ENCODE measurements at regions not wholly inside any gene's neighbourhood (a gene's known extent, or its start where the extent isn't known, plus 50 kb on each side); places are given as distances from the start of the nearest gene placed in this dataset.
"Not testable (repeated sequence)": the region's sequence is repeated elsewhere in the genome, so short reads cannot be mapped to it uniquely, and the experiment has no call there.

DNA sequence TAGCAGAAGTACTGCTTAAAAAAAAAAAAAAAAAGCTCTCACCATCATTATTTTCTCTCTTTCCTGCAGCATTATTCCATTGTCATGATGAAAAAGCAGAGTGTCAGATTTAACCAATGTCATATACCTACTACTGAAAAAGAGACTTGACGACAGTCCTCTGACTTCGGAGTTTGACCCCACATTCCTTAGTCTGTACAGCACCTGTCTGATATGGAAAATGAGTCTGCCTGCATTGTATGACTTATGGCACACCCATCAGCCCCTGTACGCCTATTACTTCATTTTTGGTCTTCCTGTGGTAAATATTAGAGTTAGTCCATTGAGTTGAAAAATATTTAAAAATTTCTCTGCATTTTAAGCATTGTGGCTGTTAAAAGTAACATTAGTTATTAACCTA, 54.5 kb upstream of the NOX4 start:
- no TSS peak for BruUV-seq (replicated peaks)
- Histone ChIP-seq H3K4me1 (ENCODE audit: insufficient read depth, low read length, poor library complexity, severe bottlenecking) (no peaks in the 10 kb centered on the region), H3K4me3 (ENCODE audit: low read depth, low read length, poor library complexity, severe bottlenecking) (no peak overlapping the region), H3K36me3 (ENCODE audit: insufficient read depth, low read length) (no peaks in the 10 kb centered on the region), H3K27ac (ENCODE audit: low read depth, low read length, poor library complexity, severe bottlenecking) (no peak overlapping the region), H3K9me3 (ENCODE audit: low read length) (no peaks in the 10 kb centered on the region), H3K4me2 (ENCODE audit: low read length) (no peak overlapping the region), H2AFZ (ENCODE audit: low read length) (no peak overlapping the region), H3K79me2 (ENCODE audit: insufficient read depth, low read depth, low read length) (no peaks in the 10 kb centered on the region), H4K20me1 (ENCODE audit: insufficient read depth, low read length) (no peaks in the 10 kb centered on the region), H3K9me2 (ENCODE audit: insufficient read depth, low read length) (no peaks in the 10 kb centered on the region)
- DNase-seq (ENCODE audit: low spot score): no peak
- ChIA-PET CTCF (ENCODE audit: unreplicated experiment) (no interaction called here), POLR2A (interaction anchor here (0.6 to 1.2 kb wide), 2 partner anchors 22 to 1477 kb away, joined by 3 read pairs; no protein-coding TSS in a partner anchor)
- TF ChIP-seq EZH2phosphoT487 (IDR thresholded peaks at IDR 0.05; ENCODE audit: borderline replicate concordance, low read depth, low read length): no peak
- TF ChIP-seq, protein P1, sequence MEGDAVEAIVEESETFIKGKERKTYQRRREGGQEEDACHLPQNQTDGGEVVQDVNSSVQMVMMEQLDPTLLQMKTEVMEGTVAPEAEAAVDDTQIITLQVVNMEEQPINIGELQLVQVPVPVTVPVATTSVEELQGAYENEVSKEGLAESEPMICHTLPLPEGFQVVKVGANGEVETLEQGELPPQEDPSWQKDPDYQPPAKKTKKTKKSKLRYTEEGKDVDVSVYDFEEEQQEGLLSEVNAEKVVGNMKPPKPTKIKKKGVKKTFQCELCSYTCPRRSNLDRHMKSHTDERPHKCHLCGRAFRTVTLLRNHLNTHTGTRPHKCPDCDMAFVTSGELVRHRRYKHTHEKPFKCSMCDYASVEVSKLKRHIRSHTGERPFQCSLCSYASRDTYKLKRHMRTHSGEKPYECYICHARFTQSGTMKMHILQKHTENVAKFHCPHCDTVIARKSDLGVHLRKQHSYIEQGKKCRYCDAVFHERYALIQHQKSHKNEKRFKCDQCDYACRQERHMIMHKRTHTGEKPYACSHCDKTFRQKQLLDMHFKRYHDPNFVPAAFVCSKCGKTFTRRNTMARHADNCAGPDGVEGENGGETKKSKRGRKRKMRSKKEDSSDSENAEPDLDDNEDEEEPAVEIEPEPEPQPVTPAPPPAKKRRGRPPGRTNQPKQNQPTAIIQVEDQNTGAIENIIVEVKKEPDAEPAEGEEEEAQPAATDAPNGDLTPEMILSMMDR (conservative IDR thresholded peaks at IDR 0.05; ENCODE audit: low read length): no peak
- intact Hi-C loops (cut with micrococcal nuclease; ENCODE audit: unreplicated experiment): no loop called here

DNA sequence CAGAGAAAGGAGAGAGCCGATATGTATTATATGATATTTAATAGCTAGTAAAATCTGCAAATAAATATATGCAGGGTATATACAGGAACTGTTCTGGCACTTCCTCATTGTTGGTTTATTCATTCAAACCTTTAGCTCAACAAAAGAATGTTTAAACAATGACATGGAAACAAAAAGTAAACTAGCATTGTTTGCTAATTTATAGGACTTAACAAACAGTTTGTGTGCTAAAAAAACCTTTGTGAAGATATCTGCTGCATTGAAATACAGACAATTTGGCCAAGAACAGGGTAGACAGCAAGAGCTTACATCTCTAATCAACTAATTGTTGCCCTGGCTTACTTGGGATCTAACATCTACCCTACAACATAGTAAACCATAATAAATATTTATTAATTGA, 64.6 kb upstream of the NOX4 start:
- BruUV-seq (replicated peaks); H4K20me1 ChIP-seq (ENCODE audit: insufficient read depth, low read length); H3K4me2 ChIP-seq (ENCODE audit: low read length); H3K9me3 ChIP-seq (ENCODE audit: low read length); H3K4me3 ChIP-seq (ENCODE audit: low read depth, low read length, poor library complexity, severe bottlenecking); H3K79me2 ChIP-seq (ENCODE audit: insufficient read depth, low read depth, low read length); H3K36me3 ChIP-seq (ENCODE audit: insufficient read depth, low read length); H2AFZ ChIP-seq (ENCODE audit: low read length); H3K4me1 ChIP-seq (ENCODE audit: insufficient read depth, low read length, poor library complexity, severe bottlenecking); DNase-seq (ENCODE audit: low spot score); CTCF ChIA-PET (ENCODE audit: unreplicated experiment); H3K27ac ChIP-seq (ENCODE audit: low read depth, low read length, poor library complexity, severe bottlenecking); intact Hi-C loops (cut with micrococcal nuclease; ENCODE audit: unreplicated experiment); H3K9me2 ChIP-seq (ENCODE audit: insufficient read depth, low read length): not testable (repeated sequence)
- POLR2A ChIA-PET: interaction anchor here (0.7 kb wide), 1 partner anchor 8 kb away, joined by 3 read pairs; no protein-coding TSS in a partner anchor

DNA sequence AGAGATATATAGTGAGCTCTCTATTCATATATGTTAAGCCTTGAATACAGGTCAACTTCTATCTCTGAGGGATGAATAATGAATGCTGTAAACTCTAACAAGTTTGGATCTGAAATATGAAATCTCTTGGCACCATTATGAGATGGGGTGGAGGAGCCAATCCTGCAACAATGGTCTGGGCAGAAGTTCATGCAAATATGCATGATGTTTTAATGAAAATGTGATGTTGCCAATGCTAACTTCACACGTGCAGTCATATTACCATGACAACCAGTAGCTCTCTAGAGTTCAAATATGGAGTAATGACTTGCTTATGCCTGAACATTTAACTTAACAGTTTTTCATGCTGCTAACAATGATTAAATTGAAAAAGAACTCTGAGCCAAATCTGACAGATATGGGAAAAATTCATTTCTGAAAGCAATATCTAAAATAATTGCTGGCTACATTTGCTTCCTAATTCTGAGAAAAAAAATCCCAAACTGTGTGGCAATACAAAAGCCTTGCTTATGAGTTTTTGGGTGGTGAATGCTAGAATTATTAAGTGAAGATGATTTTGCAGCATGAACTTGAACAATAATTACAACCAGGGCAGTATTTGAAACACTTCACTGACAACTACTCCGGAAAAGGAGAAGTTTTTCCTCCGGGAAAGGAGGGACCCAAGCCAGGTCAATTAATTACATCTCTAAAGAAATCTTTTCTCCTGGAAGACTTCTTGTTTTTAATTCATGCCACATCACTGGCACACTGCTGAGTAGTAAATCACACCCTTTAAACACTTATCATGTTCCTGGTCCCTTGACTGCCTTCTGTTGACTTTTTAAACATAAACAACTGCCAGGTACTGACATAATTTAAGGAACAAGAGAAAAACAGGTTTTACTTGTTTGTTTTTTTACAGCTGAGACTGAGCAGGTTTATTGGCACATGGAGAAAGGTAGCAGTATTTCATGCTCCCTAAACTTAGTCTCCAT, 65.8 kb upstream of the NOX4 start:
- H3K4me3 ChIP-seq (ENCODE audit: low read depth, low read length, poor library complexity, severe bottlenecking); H4K20me1 ChIP-seq (ENCODE audit: insufficient read depth, low read length); H3K4me2 ChIP-seq (ENCODE audit: low read length); H3K9me3 ChIP-seq (ENCODE audit: low read length); DNase-seq (ENCODE audit: low spot score); H3K36me3 ChIP-seq (ENCODE audit: insufficient read depth, low read length); H3K9me2 ChIP-seq (ENCODE audit: insufficient read depth, low read length); intact Hi-C loops (cut with micrococcal nuclease; ENCODE audit: unreplicated experiment); BruUV-seq (replicated peaks); H3K27ac ChIP-seq (ENCODE audit: low read depth, low read length, poor library complexity, severe bottlenecking); CTCF ChIA-PET (ENCODE audit: unreplicated experiment); H2AFZ ChIP-seq (ENCODE audit: low read length); H3K79me2 ChIP-seq (ENCODE audit: insufficient read depth, low read depth, low read length); H3K4me1 ChIP-seq (ENCODE audit: insufficient read depth, low read length, poor library complexity, severe bottlenecking); POLR2A ChIA-PET: not testable (repeated sequence)

DNA sequence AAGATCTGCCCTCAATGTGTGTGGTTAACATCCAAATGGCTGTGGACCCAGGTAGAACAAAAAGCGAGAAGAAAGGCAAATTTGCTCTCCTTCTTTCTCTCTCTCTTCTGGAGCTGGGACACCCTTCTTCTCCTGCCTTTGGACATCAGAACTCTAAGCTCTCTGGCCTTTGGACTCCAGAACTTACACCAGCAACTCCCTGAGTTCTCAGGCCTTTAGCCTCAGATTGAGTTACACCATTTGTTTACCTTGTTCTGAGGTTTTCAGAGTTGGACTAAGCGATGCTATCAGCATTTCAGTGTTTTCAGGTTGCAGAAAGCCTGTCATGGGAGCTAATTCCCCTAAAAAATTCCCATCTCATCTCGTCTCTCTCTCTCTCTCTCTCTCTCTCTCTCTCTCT, 69.4 kb upstream of the NOX4 start:
- CTCF ChIA-PET (ENCODE audit: unreplicated experiment); H4K20me1 ChIP-seq (ENCODE audit: insufficient read depth, low read length); H2AFZ ChIP-seq (ENCODE audit: low read length); H3K4me3 ChIP-seq (ENCODE audit: low read depth, low read length, poor library complexity, severe bottlenecking); H3K4me1 ChIP-seq (ENCODE audit: insufficient read depth, low read length, poor library complexity, severe bottlenecking); intact Hi-C loops (cut with micrococcal nuclease; ENCODE audit: unreplicated experiment); H3K4me2 ChIP-seq (ENCODE audit: low read length); H3K9me2 ChIP-seq (ENCODE audit: insufficient read depth, low read length); H3K27ac ChIP-seq (ENCODE audit: low read depth, low read length, poor library complexity, severe bottlenecking); BruUV-seq (replicated peaks); H3K9me3 ChIP-seq (ENCODE audit: low read length); H3K36me3 ChIP-seq (ENCODE audit: insufficient read depth, low read length); H3K79me2 ChIP-seq (ENCODE audit: insufficient read depth, low read depth, low read length); DNase-seq (ENCODE audit: low spot score): not testable (repeated sequence)
- POLR2A ChIA-PET: interaction anchor here (0.6 kb wide), 1 partner anchor 396 kb away, joined by 4 read pairs; no protein-coding TSS in a partner anchor

DNA sequence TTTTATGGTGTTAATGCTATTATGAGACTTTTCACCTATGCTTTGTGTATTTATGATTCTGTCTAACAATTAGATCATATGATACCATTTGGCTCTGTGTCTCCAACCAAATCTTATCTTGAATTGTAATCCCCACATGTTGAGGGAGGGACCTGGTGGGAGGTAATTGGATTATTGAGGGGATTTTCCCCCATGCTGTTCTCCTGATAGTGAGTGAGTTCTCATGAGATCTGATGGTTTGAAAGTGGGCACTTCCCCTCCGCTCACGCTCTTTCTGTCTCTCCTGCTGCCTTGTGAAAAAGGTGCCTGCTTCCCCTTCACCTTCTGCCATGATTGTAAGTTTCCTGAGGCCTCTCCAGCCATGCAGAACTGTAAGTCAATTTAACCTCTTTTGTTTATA, 71.6 kb upstream of the NOX4 start:
- intact Hi-C loops (cut with micrococcal nuclease; ENCODE audit: unreplicated experiment); H3K4me1 ChIP-seq (ENCODE audit: insufficient read depth, low read length, poor library complexity, severe bottlenecking); H3K36me3 ChIP-seq (ENCODE audit: insufficient read depth, low read length); H3K9me3 ChIP-seq (ENCODE audit: low read length); H3K27ac ChIP-seq (ENCODE audit: low read depth, low read length, poor library complexity, severe bottlenecking); CTCF ChIA-PET (ENCODE audit: unreplicated experiment); DNase-seq (ENCODE audit: low spot score); H3K4me2 ChIP-seq (ENCODE audit: low read length); H4K20me1 ChIP-seq (ENCODE audit: insufficient read depth, low read length); H3K4me3 ChIP-seq (ENCODE audit: low read depth, low read length, poor library complexity, severe bottlenecking); H3K79me2 ChIP-seq (ENCODE audit: insufficient read depth, low read depth, low read length); H3K9me2 ChIP-seq (ENCODE audit: insufficient read depth, low read length); BruUV-seq (replicated peaks); POLR2A ChIA-PET; H2AFZ ChIP-seq (ENCODE audit: low read length): not testable (repeated sequence)

Measured in OCI-LY7 (cell line).